HCT116 (cell line): ENCODE measurements at regions not wholly inside any gene's neighbourhood (a gene's known extent, or its start where the extent isn't known, plus 50 kb on each side); places are given as distances from the start of the nearest gene placed in this dataset.

Source experiments
- ATAC-seq: fragments of 200-7000 bp; cut with Tn5 transposase; 2 replicates; pipeline ENCODE4 v1.9.1; 2020; ENCODE audit warnings: mild to moderate bottlenecking, moderate library complexity
- BruUV-seq: library from RNA; stranded (reverse); fragments of 400-500 nt; replicated peaks from 2 replicates; lab custom pipeline; 2021; lab: Mats Ljungman, UMichigan
- CTCF ChIA-PET: fragments of 300-600 bp; sonication (Branson Sonifier 250); formaldehyde crosslinking; loops from one replicate; lab custom pipeline; 2021; ENCODE audit warnings: antibody characterized with exemption; lab: Charles Lee
- POLR2A ChIA-PET: fragments of 300-600, 350-600 bp; sonication (Branson Sonifier 250); formaldehyde crosslinking; loops from one replicate; lab custom pipeline; 2021; ENCODE audit warnings: antibody characterized with exemption; lab: Charles Lee
- RAD21 ChIA-PET, 2 experiments: fragments of 300-600 bp; sonication (Branson Sonifier 250); formaldehyde crosslinking; loops; one replicate each; lab custom pipeline; 2023; ENCODE audit warnings: low total read pairs in 2 of 2; ENCODE audit not compliant: uncharacterized antibody in 2 of 2, unreplicated experiment in 2 of 2, low non-redundant PET in 1 of 2; lab: Charles Lee
- DNase-seq: peaks from one replicate; pipeline ENCODE4 v3.0.0-alpha.2; 2010; ENCODE audit warnings: low read depth, low spot score
- H2AFZ ChIP-seq: fragments of 200-600 bp; shearing (Covaris generic), sonication (generic); 2 replicates; pipeline ENCODE4 v1.6.1; 2017; ENCODE audit warnings: low read depth, mixed run types, mixed read lengths, antibody characterized with exemption, low read length; ENCODE audit not compliant: poor library complexity, severe bottlenecking
- H3K27ac ChIP-seq: 2 replicates; pipeline ENCODE4 v1.5.1; 2012; ENCODE audit warnings: low read depth, low read length
- H3K27me3 ChIP-seq: fragments of 200-600 bp; sonication (generic); 2 replicates; pipeline ENCODE4 v1.6.1; 2016; ENCODE audit warnings: mixed run types, low read length, mixed read lengths; ENCODE audit not compliant: insufficient read depth
- H3K36me3 ChIP-seq, 2 experiments: fragments of 200-500 bp in 1 of 2; fragments of 200-600 bp in 1 of 2; sonication (Bioruptor generic) in 1 of 2; sonication (generic) in 1 of 2; 2 replicates each; pipeline versions ENCODE4 v1.5.1 to v1.6.1; 2014 to 2016; ENCODE audit warnings: low read length in 2 of 2, inconsistent platforms in 1 of 2, mixed read lengths in 1 of 2, mixed run types in 1 of 2; ENCODE audit not compliant: insufficient read depth in 2 of 2, control insufficient read depth in 1 of 2
- H3K4me1 ChIP-seq, 2 experiments: fragments of 200-600 bp in 1 of 2; sonication (generic) in 1 of 2; 2 replicates each; pipeline versions ENCODE4 v1.5.1 to v1.6.1; 2012 to 2017; ENCODE audit warnings: low read length in 2 of 2, inconsistent platforms in 1 of 2, mild to moderate bottlenecking in 1 of 2, mixed read lengths in 1 of 2, mixed run types in 1 of 2, moderate library complexity in 1 of 2; ENCODE audit not compliant: insufficient read depth in 2 of 2, control insufficient read depth in 1 of 2
- H3K4me2 ChIP-seq: fragments of 200-600 bp; sonication (generic); 2 replicates; pipeline ENCODE4 v1.6.1; 2017; ENCODE audit warnings: mixed run types, low read length, mixed read lengths
- H3K4me3 ChIP-seq, 2 experiments: fragments of 200-600 bp in 1 of 2; sonication (generic) in 1 of 2; replicated peaks in 1 of 2; 2 replicates each; pipeline ENCODE4 v1.5.1; 2011 to 2016; ENCODE audit warnings: low read length in 2 of 2, control low read depth in 1 of 2, low read depth in 1 of 2, mild to moderate bottlenecking in 1 of 2, mixed read lengths in 1 of 2, mixed run types in 1 of 2
- H3K79me2 ChIP-seq: fragments of 200-600 bp; sonication (generic); 2 replicates; pipeline ENCODE4 v1.6.1; 2017; ENCODE audit warnings: mild to moderate bottlenecking, mixed run types, low read length, moderate library complexity, mixed read lengths; ENCODE audit not compliant: insufficient read depth
- H3K9ac ChIP-seq: fragments of 200-600 bp; sonication (generic); 2 replicates; pipeline ENCODE4 v1.6.1; 2016; ENCODE audit warnings: low read length, mixed read lengths
- H3K9me2 ChIP-seq: fragments of 200-600 bp; sonication (generic), shearing (Covaris generic); 2 replicates; pipeline ENCODE4 v1.6.1; 2017; ENCODE audit warnings: mixed run types, mild to moderate bottlenecking, moderate library complexity; ENCODE audit not compliant: insufficient read depth
- H3K9me3 ChIP-seq, 2 experiments: fragments of 200-500 bp in 1 of 2; fragments of 200-600 bp in 1 of 2; sonication (Bioruptor generic) in 1 of 2; sonication (generic) in 1 of 2; 2 replicates each; pipeline ENCODE4 v1.6.1; 2014 to 2017; ENCODE audit warnings: low read length in 2 of 2, mixed read lengths in 2 of 2, inconsistent platforms in 1 of 2, low read depth in 1 of 2, mild to moderate bottlenecking in 1 of 2, mixed run types in 1 of 2, moderate library complexity in 1 of 2; ENCODE audit not compliant: control insufficient read depth in 1 of 2, insufficient read depth in 1 of 2
- H4K20me1 ChIP-seq: fragments of 200-600 bp; sonication (generic), shearing (Covaris generic); 2 replicates; pipeline ENCODE4 v1.6.1; 2017; ENCODE audit warnings: mixed run types, mild to moderate bottlenecking, moderate library complexity; ENCODE audit not compliant: insufficient read depth
- CBX3 ChIP-seq: IDR thresholded peaks from 2 replicates; pipeline ENCODE4 v1.6.1; 2012; ENCODE audit warnings: low read depth
- CEBPB ChIP-seq: IDR thresholded peaks from 2 replicates; pipeline ENCODE4 v1.6.1; 2012; ENCODE audit warnings: low read depth
- EGR1 ChIP-seq: IDR thresholded peaks from 2 replicates; pipeline ENCODE4 v1.6.1; 2012; ENCODE audit warnings: low read depth
- ELF1 ChIP-seq: IDR thresholded peaks from 2 replicates; pipeline ENCODE4 v1.6.1; 2012; ENCODE audit warnings: low read depth, borderline replicate concordance
- EZH2phosphoT487 ChIP-seq: fragments of 200-600 bp; IDR thresholded peaks from 2 replicates; pipeline ENCODE4 v1.6.1; 2018; ENCODE audit warnings: antibody characterized with exemption, borderline replicate concordance
- FOSL1 ChIP-seq: IDR thresholded peaks from 2 replicates; pipeline ENCODE4 v1.6.1; 2012; ENCODE audit warnings: low read depth
- POLR2A ChIP-seq: IDR thresholded peaks from 2 replicates; pipeline ENCODE4 v1.7.0; 2011; ENCODE audit warnings: borderline replicate concordance; ENCODE audit not compliant: insufficient read depth, insufficient read length; ENCODE audit errors: extremely low read depth
- RAD21 ChIP-seq: IDR thresholded peaks from 2 replicates; pipeline ENCODE4 v1.6.1; 2012; ENCODE audit warnings: low read depth, mild to moderate bottlenecking
- SIN3A ChIP-seq: IDR thresholded peaks from 2 replicates; pipeline ENCODE4 v1.6.1; 2012; ENCODE audit warnings: low read depth
- SRF ChIP-seq: IDR thresholded peaks from 2 replicates; pipeline ENCODE4 v1.6.1; 2012; ENCODE audit warnings: low read depth
- ZFX ChIP-seq: fragments of 450-650 bp; IDR thresholded peaks from 2 replicates; pipeline ENCODE4 v1.6.1; 2017
- ZNF274 ChIP-seq: fragments of 200-500 bp; sonication (Bioruptor generic); IDR thresholded peaks from 2 replicates; pipeline ENCODE4 v1.6.1; 2014; ENCODE audit warnings: mild to moderate bottlenecking, low read depth, low read length, inconsistent platforms
- intact Hi-C: fragments of 100-400 bp; cut with micrococcal nuclease; formaldehyde crosslinking; loops from 2 replicates; pipeline ENCODE4 v1.10.0; 2022
- TF ChIP-seq, protein P1 (sequence below): IDR thresholded peaks from 2 replicates; pipeline ENCODE4 v1.6.1; 2012
- TF ChIP-seq, protein P2 (sequence below): IDR thresholded peaks from 2 replicates; pipeline ENCODE4 v1.6.1; 2012
- TF ChIP-seq, protein P3 (sequence below): IDR thresholded peaks from 2 replicates; pipeline ENCODE4 v1.6.1; 2011; ENCODE audit warnings: mild to moderate bottlenecking, low read length, moderate library complexity; ENCODE audit not compliant: insufficient replicate concordance; ENCODE audit errors: extremely low read depth

DNA sequence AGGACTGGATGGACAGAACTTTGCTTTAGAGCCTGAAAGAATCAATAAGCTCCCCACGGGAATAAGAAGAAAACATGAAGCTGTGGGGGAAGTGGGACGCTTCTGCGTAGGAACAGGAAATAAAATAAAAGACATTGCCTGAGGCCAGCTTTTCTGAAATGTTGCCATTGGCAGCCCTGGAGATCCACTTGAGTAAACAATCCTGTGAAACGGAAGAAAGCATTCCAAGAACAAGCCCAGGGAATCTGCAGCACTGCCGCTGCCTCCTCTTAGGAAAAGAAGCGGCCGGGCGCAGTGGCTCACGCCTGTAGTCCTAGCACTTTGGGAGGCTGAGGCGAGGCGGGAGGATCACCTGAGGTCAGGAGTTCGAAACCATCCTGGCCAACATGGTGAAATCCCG is 182.3 kb upstream of the RALGAPA2 start:
- no peaks in the 10 kb centered on the region for H3K4me1 ChIP-seq
- POLR2A ChIA-PET = no interaction called here
- no peak overlapping the region for H2AFZ ChIP-seq
- H3K4me2 ChIP-seq = no peak overlapping the region
- H3K79me2 ChIP-seq = no peaks in the 10 kb centered on the region
- no peak overlapping the region for H3K9ac ChIP-seq
- TF ChIP-seq CBX3 (no peak), SRF (no peak), ZFX (no peak), ZNF274 (no peak), POLR2A (no peak), EGR1 (no peak), ELF1 (no peak), FOSL1 (no peak), EZH2phosphoT487 (no peak), CEBPB (no peak), RAD21 (no peak), SIN3A (no peak)
- TF ChIP-seq, protein P1, sequence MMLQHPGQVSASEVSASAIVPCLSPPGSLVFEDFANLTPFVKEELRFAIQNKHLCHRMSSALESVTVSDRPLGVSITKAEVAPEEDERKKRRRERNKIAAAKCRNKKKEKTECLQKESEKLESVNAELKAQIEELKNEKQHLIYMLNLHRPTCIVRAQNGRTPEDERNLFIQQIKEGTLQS = no peak
- TF ChIP-seq, protein P2, sequence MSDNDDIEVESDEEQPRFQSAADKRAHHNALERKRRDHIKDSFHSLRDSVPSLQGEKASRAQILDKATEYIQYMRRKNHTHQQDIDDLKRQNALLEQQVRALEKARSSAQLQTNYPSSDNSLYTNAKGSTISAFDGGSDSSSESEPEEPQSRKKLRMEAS = no peak
- TF ChIP-seq, protein P3, sequence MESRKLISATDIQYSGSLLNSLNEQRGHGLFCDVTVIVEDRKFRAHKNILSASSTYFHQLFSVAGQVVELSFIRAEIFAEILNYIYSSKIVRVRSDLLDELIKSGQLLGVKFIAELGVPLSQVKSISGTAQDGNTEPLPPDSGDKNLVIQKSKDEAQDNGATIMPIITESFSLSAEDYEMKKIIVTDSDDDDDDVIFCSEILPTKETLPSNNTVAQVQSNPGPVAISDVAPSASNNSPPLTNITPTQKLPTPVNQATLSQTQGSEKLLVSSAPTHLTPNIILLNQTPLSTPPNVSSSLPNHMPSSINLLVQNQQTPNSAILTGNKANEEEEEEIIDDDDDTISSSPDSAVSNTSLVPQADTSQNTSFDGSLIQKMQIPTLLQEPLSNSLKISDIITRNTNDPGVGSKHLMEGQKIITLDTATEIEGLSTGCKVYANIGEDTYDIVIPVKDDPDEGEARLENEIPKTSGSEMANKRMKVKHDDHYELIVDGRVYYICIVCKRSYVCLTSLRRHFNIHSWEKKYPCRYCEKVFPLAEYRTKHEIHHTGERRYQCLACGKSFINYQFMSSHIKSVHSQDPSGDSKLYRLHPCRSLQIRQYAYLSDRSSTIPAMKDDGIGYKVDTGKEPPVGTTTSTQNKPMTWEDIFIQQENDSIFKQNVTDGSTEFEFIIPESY = no peak
- intact Hi-C loops = no loop called here
- no peaks in the 10 kb centered on the region for H3K9me3 ChIP-seq
- no peaks in the 10 kb centered on the region for H3K36me3 ChIP-seq
- no peak overlapping the region for H3K4me3 ChIP-seq
- H3K27ac ChIP-seq = no peak overlapping the region
- CTCF ChIA-PET = no interaction called here
- RAD21 ChIA-PET = no interaction called here
- DNase-seq (no peak), ATAC-seq (no peak)
- no peaks in the 10 kb centered on the region for H3K9me2 ChIP-seq
- H3K27me3 ChIP-seq = no peaks in the 10 kb centered on the region
- no TSS peak for BruUV-seq
- H4K20me1 ChIP-seq = no peaks in the 10 kb centered on the region
